ENCODE measurements at regions not wholly inside any gene's neighbourhood (a gene's known extent, or its start where the extent isn't known, plus 50 kb on each side); places are given as distances from the start of the nearest gene placed in this dataset.

GRCh38 chr9:88321764-88322163, 66.5 kb upstream of the SPIN1 start:
- no peak for TF ChIP-seq CTCF (IDR thresholded peaks at IDR 0.05 in 4 of 5, conservative IDR thresholded peaks at IDR 0.05 in 1 of 5)
- no peak for TF ChIP-seq POLR2A (IDR thresholded peaks at IDR 0.05)

Data from gastrocnemius medialis (tissue), 4 donors.